IPS-20b (cell line): ENCODE measurements at regions not wholly inside any gene's neighbourhood (a gene's known extent, or its start where the extent isn't known, plus 50 kb on each side); places are given as distances from the start of the nearest gene placed in this dataset.

Source experiments
- H3K27ac ChIP-seq: one replicate; pipeline ENCODE4 v1.5.1; 2013; ENCODE audit warnings: low read length
- H3K27me3 ChIP-seq: 2 replicates; pipeline ENCODE4 v1.6.1; 2013; ENCODE audit warnings: mild to moderate bottlenecking, low read length, inconsistent platforms; ENCODE audit not compliant: insufficient read depth
- H3K36me3 ChIP-seq: 2 replicates; pipeline ENCODE4 v1.6.1; 2013; ENCODE audit warnings: low read depth, mild to moderate bottlenecking, inconsistent platforms, low read length, moderate library complexity; ENCODE audit not compliant: insufficient read depth
- H3K4me1 ChIP-seq: 2 replicates; pipeline ENCODE4 v1.6.1; 2013; ENCODE audit warnings: mild to moderate bottlenecking, control low read depth, inconsistent platforms, low read length, moderate library complexity; ENCODE audit not compliant: insufficient read depth
- H3K4me3 ChIP-seq: 2 replicates; pipeline ENCODE4 v1.5.1; 2013; ENCODE audit warnings: mild to moderate bottlenecking, low read length, inconsistent platforms
- H3K9ac ChIP-seq: 2 replicates; pipeline ENCODE4 v1.6.1; 2013; ENCODE audit warnings: low read depth, mild to moderate bottlenecking, inconsistent platforms, low read length, moderate library complexity
- H3K9me3 ChIP-seq: 2 replicates; pipeline ENCODE4 v1.6.1; 2013; ENCODE audit warnings: mild to moderate bottlenecking, low read depth, low read length, inconsistent platforms; ENCODE audit not compliant: insufficient read depth

DNA sequence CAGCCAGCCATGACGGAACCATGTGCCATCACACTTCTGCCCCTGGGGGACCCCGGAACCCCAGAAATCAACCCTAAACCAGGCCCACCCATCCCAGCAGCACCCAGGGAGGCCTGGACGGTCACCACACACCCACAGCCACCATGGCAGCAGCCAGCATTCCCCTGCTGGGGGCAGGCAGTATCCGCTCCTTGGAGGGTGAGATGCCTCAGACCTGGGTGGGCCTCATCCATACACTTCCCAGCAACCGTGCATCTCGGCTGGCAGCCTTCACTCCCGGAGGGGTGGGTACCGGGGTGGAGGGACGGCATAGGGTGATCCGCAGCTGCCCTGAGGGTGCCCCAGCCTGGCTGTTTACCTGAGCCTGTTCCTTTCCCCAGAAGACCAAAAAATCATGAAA, 69.1 kb upstream of the FAM20C start:
- Histone ChIP-seq H3K27me3 (no peaks in the 10 kb centered on the region), H3K36me3 (no peaks in the 10 kb centered on the region), H3K4me3 (no peak overlapping the region), H3K27ac (peak overlapping the region; percentile 12), H3K9ac (no peak overlapping the region), H3K4me1 (peaks cover 13% of the 10 kb centered on the region; the same call in 1 of the 2 replicates), H3K9me3 (no peaks in the 10 kb centered on the region)

DNA sequence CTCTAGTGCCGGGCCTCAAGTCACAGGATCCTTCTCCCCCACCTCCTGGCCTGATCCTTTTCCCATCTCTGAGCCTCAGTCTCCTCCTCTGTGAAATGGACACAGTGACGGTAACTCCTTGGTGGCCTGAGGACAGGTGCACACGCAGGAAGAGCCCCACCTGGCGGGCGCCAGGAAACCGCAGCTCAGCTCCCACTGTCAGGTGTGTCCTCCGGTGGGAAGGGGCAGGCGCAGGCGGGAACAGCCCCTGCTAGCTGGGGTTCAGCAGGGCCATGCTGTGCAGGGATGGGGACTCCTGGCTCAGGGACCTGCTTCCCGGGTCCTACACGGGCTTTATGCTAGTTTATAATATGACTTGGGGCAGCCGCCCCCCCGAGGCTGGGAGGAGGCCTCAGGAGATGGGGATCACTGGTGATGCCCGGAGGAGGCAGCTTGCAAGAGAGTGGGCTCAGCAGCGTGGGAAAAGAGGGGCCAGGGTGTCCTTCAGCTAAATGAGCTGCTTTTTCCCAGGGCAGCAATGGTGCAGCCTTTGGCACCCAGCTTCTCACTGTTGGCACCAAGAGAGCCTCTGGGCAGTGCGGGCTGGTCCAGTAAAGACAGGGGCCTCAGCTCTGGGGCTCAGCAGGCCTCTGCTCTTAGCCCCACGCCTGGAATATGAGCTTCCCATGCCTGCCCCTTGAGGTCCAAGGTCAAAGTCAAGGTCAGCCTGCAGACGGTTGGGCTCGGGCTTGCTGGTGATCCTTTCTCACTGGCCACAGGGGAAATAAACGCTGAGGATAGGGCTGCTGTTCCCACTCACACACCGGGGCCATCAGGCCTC, 68.0 kb upstream of the FAM20C start:
- Histone ChIP-seq H3K4me3 (no peak overlapping the region), H3K27me3 (no peaks in the 10 kb centered on the region), H3K27ac (no peak overlapping the region), H3K36me3 (no peaks in the 10 kb centered on the region), H3K9ac (no peak overlapping the region), H3K4me1 (peaks cover 12% of the 10 kb centered on the region; the same call in 1 of the 2 replicates), H3K9me3 (no peaks in the 10 kb centered on the region)

DNA sequence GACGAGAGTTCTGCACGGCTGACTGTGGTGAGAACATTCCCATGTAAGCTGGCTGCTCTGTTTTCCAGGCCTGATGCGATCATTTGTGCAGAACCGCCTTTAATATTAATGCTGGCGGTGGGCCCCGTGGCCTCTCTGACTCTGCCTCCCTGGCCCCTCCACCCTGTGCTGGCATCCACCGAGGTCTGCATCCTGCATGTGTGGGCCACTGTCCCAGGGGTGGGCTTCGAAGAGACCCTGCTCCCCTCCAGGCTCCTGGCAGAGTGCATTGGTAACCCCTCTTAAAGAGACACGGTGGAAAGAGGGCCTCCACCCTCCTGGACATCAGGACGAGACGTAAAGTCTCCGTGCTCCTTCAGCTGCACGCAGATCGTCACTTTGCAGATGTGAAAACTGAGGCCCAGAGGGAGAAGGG, 67.3 kb upstream of the FAM20C start:
- Histone ChIP-seq H3K27ac (no peak overlapping the region), H3K4me1 (peaks cover 10% of the 10 kb centered on the region; the same call in 1 of the 2 replicates), H3K9me3 (no peaks in the 10 kb centered on the region), H3K4me3 (no peak overlapping the region), H3K36me3 (no peaks in the 10 kb centered on the region), H3K27me3 (no peaks in the 10 kb centered on the region), H3K9ac (no peak overlapping the region)

DNA sequence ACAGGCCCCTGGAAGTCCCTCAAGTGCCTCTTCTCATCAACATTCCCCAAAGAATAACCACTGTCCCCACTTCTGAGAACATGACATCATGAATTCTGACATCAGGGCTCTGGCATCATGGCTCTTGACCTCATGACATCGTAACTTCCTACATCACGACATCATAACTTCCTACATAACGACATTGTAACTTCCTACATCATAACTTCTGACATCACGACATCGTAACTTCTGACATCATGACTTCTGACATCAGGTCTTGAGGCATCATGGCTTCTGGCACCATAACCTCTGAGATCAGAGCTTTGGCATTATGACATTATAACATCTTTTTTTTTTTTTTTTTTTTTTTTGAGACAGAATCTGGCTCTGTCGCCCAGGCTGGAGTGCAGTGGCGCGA, 66.7 kb upstream of the FAM20C start:
- Histone ChIP-seq H3K27me3 (no peaks in the 10 kb centered on the region), H3K4me3 (no peak overlapping the region), H3K36me3 (no peaks in the 10 kb centered on the region), H3K9ac (no peak overlapping the region), H3K27ac (no peak overlapping the region), H3K9me3 (no peaks in the 10 kb centered on the region), H3K4me1 (peaks cover 10% of the 10 kb centered on the region; the same call in 1 of the 2 replicates)

DNA sequence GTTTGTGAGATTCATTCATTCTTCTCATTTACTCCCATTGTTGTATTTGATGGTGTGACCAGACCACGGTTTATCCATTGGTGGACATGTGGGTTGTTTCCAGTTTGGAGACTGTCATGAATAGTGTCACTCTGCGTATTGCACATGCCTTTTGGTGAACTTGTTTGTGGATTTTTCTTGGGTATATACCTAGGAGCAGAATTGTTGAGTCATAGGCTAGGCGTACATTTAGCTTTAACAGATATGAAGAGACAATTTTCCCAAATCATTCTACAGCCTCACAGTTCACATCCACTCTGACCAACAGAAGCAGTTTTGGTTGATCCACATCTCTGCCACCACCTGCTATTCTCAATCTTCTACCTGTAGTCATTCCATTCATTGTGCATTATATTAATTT, 66.0 kb upstream of the FAM20C start:
- no peaks in the 10 kb centered on the region for H3K36me3 ChIP-seq
- no peak overlapping the region for H3K4me3 ChIP-seq
- no peaks in the 10 kb centered on the region for H3K27me3 ChIP-seq
- peaks cover 6% of the 10 kb centered on the region; the same call in 1 of the 2 replicates for H3K4me1 ChIP-seq
- no peak overlapping the region for H3K27ac ChIP-seq
- no peaks in the 10 kb centered on the region for H3K9me3 ChIP-seq
- H3K9ac ChIP-seq: no peak overlapping the region

DNA sequence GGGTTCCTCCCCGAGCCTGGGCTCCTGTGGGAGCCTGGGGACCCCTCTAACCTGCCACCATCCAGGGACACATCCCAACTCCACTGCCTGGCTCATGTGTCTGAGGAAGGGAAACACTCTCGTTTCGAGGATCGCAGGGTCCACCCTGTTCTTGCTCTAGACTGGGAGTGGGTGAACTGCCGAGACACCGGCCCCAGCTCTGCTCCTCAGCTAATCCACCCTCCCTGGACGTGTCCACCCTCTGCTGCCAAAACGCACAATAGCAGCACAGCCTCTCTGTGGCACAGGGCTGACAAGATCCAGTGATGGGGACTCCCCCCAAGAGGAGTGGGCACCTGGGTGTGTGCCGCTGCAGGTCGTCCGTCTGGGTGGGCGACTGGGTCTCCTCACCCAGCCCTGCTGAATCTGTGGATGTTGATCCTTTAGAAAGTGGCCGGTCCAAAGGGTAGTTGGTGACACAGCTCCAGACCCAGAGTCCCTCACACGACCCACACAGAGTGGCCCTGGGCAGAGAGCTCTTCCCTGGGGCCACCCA, 65.2 kb upstream of the FAM20C start:
- no peaks in the 10 kb centered on the region for H3K27me3 ChIP-seq
- H3K9ac ChIP-seq: no peak overlapping the region
- H3K4me1 ChIP-seq: peaks cover 6% of the 10 kb centered on the region; the same call in 1 of the 2 replicates
- no peaks in the 10 kb centered on the region for H3K9me3 ChIP-seq
- H3K4me3 ChIP-seq: no peak overlapping the region
- H3K27ac ChIP-seq: no peak overlapping the region
- no peaks in the 10 kb centered on the region for H3K36me3 ChIP-seq

DNA sequence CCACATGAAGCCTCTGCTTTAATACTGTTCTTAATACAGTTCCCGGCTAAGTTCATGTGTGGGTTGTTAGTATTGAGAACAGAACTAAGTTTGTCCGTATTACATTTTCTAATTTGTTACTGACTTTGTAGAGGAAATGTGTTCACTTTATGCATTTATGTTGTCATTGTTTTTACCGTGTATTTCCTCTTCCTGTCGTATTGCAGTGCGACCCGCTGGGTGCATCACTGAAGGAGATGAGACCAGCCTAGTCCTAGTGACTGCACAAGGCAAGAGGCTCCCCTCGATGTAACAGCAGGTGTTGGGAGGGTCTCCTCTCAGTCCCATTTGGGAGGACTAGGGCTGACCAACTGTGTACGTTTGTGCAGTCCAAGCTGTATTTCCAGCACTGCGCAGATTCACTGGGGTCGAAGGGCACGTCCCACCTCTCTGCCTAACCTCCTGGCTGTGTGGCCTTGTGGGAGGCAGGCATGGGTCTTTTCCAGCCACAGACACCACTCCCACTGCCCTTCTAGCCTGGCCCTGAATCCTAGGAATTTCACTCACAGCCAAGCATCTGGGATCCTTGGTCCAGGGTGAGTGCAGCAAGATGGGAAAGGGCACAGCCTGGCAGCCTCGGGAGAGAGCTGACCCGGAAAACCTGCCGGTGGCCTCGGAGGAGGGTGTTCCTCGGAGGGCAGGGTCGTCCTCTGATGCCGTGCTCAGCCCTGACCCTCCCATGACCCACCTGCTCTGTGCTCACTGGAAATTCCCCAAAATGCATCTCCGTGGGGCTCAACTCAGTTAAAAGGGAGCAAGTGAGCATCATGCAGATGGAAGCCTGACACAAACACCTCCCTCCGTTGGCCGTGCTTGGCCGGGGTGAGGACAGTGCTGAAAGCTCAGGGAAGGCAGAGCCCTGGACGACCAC, 63.9 kb upstream of the FAM20C start:
- H3K4me1 ChIP-seq: peaks cover 5% of the 10 kb centered on the region; the same call in 1 of the 2 replicates
- H3K27me3 ChIP-seq: no peaks in the 10 kb centered on the region
- no peaks in the 10 kb centered on the region for H3K36me3 ChIP-seq
- no peak overlapping the region for H3K9ac ChIP-seq
- no peak overlapping the region for H3K4me3 ChIP-seq
- H3K9me3 ChIP-seq: no peaks in the 10 kb centered on the region
- H3K27ac ChIP-seq: no peak overlapping the region

DNA sequence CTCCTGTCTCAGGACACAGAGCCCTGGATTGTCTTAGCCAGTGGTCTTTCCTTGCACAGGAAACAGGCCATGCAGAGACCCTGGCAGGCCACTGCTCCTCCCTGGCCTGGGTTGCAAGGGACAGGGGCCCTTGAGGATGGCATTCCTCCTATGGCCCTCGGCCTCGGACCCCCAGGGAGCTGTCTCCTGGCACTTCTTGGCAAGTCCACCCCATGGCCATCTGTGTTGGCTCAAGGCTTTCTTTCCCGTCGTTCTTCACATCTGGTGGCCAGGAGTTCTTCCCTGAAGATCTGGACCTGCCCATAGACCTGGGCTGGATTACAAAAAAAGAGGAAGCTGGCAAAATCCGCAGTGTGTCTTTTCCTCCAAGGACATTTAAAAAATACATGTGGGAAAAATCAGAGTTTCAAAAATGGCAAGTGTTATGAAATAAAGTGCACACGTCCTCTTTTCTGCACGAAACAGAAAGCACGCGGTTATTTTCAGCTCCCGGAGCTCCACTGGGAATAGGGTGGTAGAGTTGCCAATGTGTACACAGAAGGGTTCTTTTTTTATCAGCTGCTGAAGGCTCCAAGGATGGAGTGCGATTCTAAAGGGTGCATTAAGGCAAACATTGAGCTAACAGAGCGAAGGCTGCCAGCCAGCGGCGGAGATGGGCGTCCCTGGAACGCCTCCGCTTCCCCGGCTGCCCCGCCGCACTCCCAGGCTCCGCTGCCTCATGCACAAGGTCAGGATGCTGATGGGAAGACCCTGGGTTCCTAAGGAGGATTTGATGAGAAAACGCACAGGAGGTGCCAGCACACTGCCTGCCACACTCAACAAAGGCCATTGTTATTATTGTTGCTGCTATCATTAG, 62.8 kb upstream of the FAM20C start:
- H3K4me3 ChIP-seq: no peak overlapping the region

DNA sequence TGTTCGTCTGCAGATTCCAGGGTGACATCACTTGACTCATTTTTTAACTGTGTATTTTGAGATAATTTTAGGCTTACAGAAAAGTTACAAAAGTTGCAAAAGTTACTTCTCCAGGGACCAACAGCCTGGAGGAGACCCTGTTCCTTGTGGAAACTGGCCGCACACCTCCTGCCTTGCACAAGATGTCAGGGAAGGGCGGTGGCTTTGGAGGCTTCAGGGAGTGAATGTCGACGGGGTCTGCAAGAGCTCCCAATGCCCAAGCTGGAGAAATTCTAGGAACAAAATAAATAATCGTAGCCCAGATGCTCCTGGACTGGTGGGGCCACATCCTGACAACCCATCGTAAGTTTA, 62.2 kb upstream of the FAM20C start:
- H3K27ac ChIP-seq: no peak overlapping the region
- no peaks in the 10 kb centered on the region for H3K9me3 ChIP-seq
- H3K4me1 ChIP-seq: no peaks in the 10 kb centered on the region
- H3K27me3 ChIP-seq: no peaks in the 10 kb centered on the region
- no peaks in the 10 kb centered on the region for H3K36me3 ChIP-seq
- no peak overlapping the region for H3K9ac ChIP-seq
- no peak overlapping the region for H3K4me3 ChIP-seq

More for the DNA sequence above, 62.8 kb upstream of the FAM20C start:
- no peaks in the 10 kb centered on the region for H3K27me3 ChIP-seq
- H3K4me1 ChIP-seq: no peaks in the 10 kb centered on the region
- H3K9me3 ChIP-seq: no peaks in the 10 kb centered on the region
- H3K27ac ChIP-seq: no peak overlapping the region
- no peaks in the 10 kb centered on the region for H3K36me3 ChIP-seq
- no peak overlapping the region for H3K9ac ChIP-seq

DNA sequence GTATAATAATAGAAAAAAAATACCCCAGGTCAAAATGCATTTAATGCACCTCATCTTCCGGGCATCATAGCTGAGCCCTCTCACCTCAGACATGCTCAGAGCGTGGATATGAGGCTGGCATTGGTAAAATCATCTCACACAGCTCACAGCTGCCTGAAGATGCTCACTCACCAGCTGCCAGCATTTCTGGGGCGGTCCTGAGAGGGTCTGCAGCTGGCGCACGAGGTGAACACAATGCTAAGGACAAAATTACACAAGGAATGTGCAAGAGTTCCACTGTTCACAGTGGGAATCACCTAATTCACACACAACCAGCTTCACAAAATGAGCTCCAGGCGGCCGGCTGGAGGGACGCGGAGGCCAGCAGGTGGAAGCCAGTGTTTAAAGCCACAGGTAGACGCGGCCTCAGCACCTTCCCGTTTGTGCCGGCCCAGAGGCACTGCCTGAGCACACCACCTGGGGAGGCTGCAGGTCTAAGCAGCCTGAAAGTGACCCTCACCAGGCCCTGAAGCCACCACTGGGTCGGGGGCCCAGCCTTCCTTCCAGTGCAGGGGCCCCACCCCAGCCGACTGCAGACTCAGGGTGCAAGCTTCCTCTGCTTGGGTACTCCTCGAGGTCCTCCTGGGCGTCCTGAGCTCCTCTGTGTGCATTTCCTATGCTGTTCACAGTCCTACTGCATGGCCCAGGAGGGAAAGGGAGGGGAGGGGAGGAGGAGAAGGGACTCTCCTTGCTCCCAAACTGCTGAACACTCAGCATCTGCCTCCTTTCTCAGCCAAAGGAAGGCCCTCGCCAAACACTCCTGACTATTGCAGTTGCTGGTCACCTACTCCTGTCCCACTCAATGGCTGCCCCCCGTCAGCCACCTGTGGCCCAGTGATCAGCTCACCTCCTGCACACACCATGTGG, 61.2 kb upstream of the FAM20C start:
- Histone ChIP-seq H3K36me3 (no peaks in the 10 kb centered on the region), H3K9ac (no peak overlapping the region), H3K27ac (no peak overlapping the region), H3K4me3 (no peak overlapping the region), H3K9me3 (no peaks in the 10 kb centered on the region), H3K4me1 (no peaks in the 10 kb centered on the region), H3K27me3 (no peaks in the 10 kb centered on the region)
